Spleen (tissue), 7 donors: ENCODE measurements at regions not wholly inside any gene's neighbourhood (a gene's known extent, or its start where the extent isn't known, plus 50 kb on each side); places are given as distances from the start of the nearest gene placed in this dataset.

ENCODE experiments used
- CTCF ChIP-seq, 11 experiments: fragments of 200-600 bp in 7 of 11; fragments of 450-650 bp in 4 of 11; sonication (generic) in 4 of 11; IDR thresholded peaks in 8 of 11; conservative IDR thresholded peaks in 3 of 11; 1 replicate in 7 of 11; 2 replicates in 4 of 11; pipeline versions ENCODE4 v1.4.0 to v1.8.0; 2016 to 2021; ENCODE audit warnings: antibody characterized with exemption in 11 of 11, inconsistent platforms in 4 of 11, mild to moderate bottlenecking in 1 of 11
- POLR2A ChIP-seq, 3 donors: fragments of 450-650 bp; IDR thresholded peaks; one replicate each; pipeline ENCODE4 v1.5.1; 2017; ENCODE audit warnings: antibody characterized with exemption in 3 of 3, mild to moderate bottlenecking in 1 of 3
- POLR2AphosphoS5 ChIP-seq, 3 donors: sonication (generic); formaldehyde crosslinking; IDR thresholded peaks; one replicate each; pipeline ENCODE4 v1.5.1; 2017; ENCODE audit warnings: antibody characterized with exemption in 3 of 3
- donor health status: DM: no; HTN: no; CAD: no; lungs with moderate emphysema.
- donor health status: DM: no; HTN: no; CAD: no.
- donor health status: DM: no; HTN: no; CAD: no.

- no peak for TF ChIP-seq POLR2A (IDR thresholded peaks at IDR 0.05)
- no peak for TF ChIP-seq CTCF (IDR thresholded peaks at IDR 0.05 in 8 of 11, conservative IDR thresholded peaks at IDR 0.05 in 3 of 11)
- TF ChIP-seq POLR2AphosphoS5 (IDR thresholded peaks at IDR 0.05), result no peak
Observed at GRCh38 chr7:50937727-50938126, 155.0 kb upstream of the GRB10 start.
